HepG2 (cell line): ENCODE measurements at regions not wholly inside any gene's neighbourhood (a gene's known extent, or its start where the extent isn't known, plus 50 kb on each side); places are given as distances from the start of the nearest gene placed in this dataset.
A peak's percentile ranks its signal among the peaks of the same experiment; 100 is the strongest.

Experiments used
- ATAC-seq: fragments of 200-7000 bp; cut with Tn5 transposase; 3 replicates; pipeline ENCODE4 v1.9.1; 2020; ENCODE audit warnings: mild to moderate bottlenecking, moderate library complexity
- BruUV-seq: library from RNA; stranded (reverse); fragments of 400-500 nt; replicated peaks from 2 replicates; lab custom pipeline; 2021; lab: Mats Ljungman, UMichigan
- CTCF ChIA-PET: fragments of 300-600 bp; formaldehyde crosslinking; extraction: SDS; loops from one replicate; lab custom pipeline; 2021; ENCODE audit warnings: low total read pairs, inconsistent platforms, low intra/inter-chr PET ratio; lab: Yijun Ruan, JAX
- POLR2A ChIA-PET: fragments of 350-600 bp; sonication (Branson Sonifier 250); formaldehyde crosslinking; loops from one replicate; lab custom pipeline; 2020; ENCODE audit warnings: antibody characterized with exemption, inconsistent platforms; lab: Yijun Ruan, JAX
- DNase-seq: peaks from one replicate; pipeline ENCODE4 v3.0.0-alpha.2; 2015; ENCODE audit warnings: low spot score
- FAIRE-seq: peaks from 3 replicates; lab custom pipeline; 2011; peaks lifted over from hg19 to GRCh38; lab: Jason Lieb, UNC
- H2AFZ ChIP-seq: one replicate; pipeline ENCODE4 v1.6.1; 2011; ENCODE audit warnings: low read length, inconsistent platforms
- H3K27ac ChIP-seq: fragments of 300-600 bp; 3 replicates; pipeline ENCODE4 v1.8.0; 2011; ENCODE audit warnings: mixed run types, mild to moderate bottlenecking, mixed read lengths, low read length, inconsistent platforms; ENCODE audit not compliant: insufficient read depth; ENCODE audit errors: extremely low read length
- H3K27me3 ChIP-seq, 2 experiments: fragments of 200-600 bp in 1 of 2; 2 replicates in 1 of 2; 3 replicates in 1 of 2; pipeline versions ENCODE4 v1.6.0 to v1.8.0; 2011; ENCODE audit warnings: low read length in 2 of 2, mild to moderate bottlenecking in 2 of 2, moderate library complexity in 2 of 2, inconsistent platforms in 1 of 2; ENCODE audit not compliant: insufficient read depth in 2 of 2, control insufficient read depth in 1 of 2
- H3K36me3 ChIP-seq, 2 experiments: fragments of 200-600 bp in 1 of 2; replicated peaks in 1 of 2; 2 replicates in 1 of 2; 3 replicates in 1 of 2; pipeline versions ENCODE4 v1.5.1 to v1.8.0; 2011; ENCODE audit warnings: low read length in 2 of 2, inconsistent platforms in 1 of 2; ENCODE audit not compliant: insufficient read depth in 2 of 2, control insufficient read depth in 1 of 2
- H3K4me1 ChIP-seq: 2 replicates; pipeline ENCODE4 v1.5.1; 2012; ENCODE audit warnings: low read length, inconsistent platforms; ENCODE audit not compliant: insufficient read depth
- H3K4me2 ChIP-seq: 2 replicates; pipeline ENCODE4 v1.6.0; 2011; ENCODE audit warnings: low read depth, low read length, inconsistent platforms
- H3K4me3 ChIP-seq, 3 experiments: fragments of 200-600 bp in 1 of 3; sonication (generic), shearing (Covaris generic) in 1 of 3; replicated peaks in 1 of 3; 2 replicates each; pipeline ENCODE4 v1.5.1; 2011 to 2016; ENCODE audit warnings: low read length in 3 of 3, inconsistent platforms in 2 of 3, low read depth in 2 of 3, mild to moderate bottlenecking in 2 of 3, control low read depth in 1 of 3, mixed read lengths in 1 of 3; ENCODE audit not compliant: insufficient read depth in 1 of 3
- H3K79me2 ChIP-seq: one replicate; pipeline ENCODE4 v1.6.1; 2011; ENCODE audit warnings: low read length, inconsistent platforms; ENCODE audit not compliant: insufficient read depth
- H3K9ac ChIP-seq: 2 replicates; pipeline ENCODE4 v1.6.0; 2011; ENCODE audit warnings: mild to moderate bottlenecking, low read depth, low read length, inconsistent platforms; ENCODE audit not compliant: insufficient read depth
- H3K9me3 ChIP-seq: 2 replicates; pipeline ENCODE4 v1.5.1; 2012; ENCODE audit warnings: mild to moderate bottlenecking, low read length
- H4K20me1 ChIP-seq: 2 replicates; pipeline ENCODE4 v1.6.0; 2011; ENCODE audit warnings: inconsistent platforms, mild to moderate bottlenecking, low read length, moderate library complexity; ENCODE audit not compliant: insufficient read depth
- MAFK ChIP-seq, 2 experiments: IDR thresholded peaks in 1 of 2; conservative IDR thresholded peaks in 1 of 2; 2 replicates each; pipeline ENCODE4 v1.6.1; 2011; ENCODE audit warnings: improper control_type of control experiment in 2 of 2, low read length in 2 of 2
- NFE2 ChIP-seq: sonication (generic); formaldehyde crosslinking; IDR thresholded peaks from 2 replicates; pipeline ENCODE4 v1.4.0; 2020; ENCODE audit warnings: missing genetic modification reagents
- SIN3A ChIP-seq: IDR thresholded peaks from 2 replicates; pipeline ENCODE4 v1.6.1; 2011; ENCODE audit warnings: low read depth, mild to moderate bottlenecking, control low read depth, low read length, borderline replicate concordance
- WGBS: methylation state at CpG from one replicate; pipeline ENCODE4 v1.1.6; 2017; ENCODE audit warnings: low lambda C conversion rate; 5-methylcytosine and 5-hydroxymethylcytosine counted together
- in situ Hi-C: cut with HindIII; loops from 2 replicates; pipeline ENCODE4 v1.10.0; 2017; ENCODE audit warnings: low pct_unique_long_range_greater_than_20kb; ENCODE audit not compliant: extremely low pct_ligation_motif_present
- intact Hi-C: fragments of 100-400 bp; cut with micrococcal nuclease; formaldehyde crosslinking; loops from one replicate; pipeline ENCODE4 v1.10.0; 2022; ENCODE audit not compliant: unreplicated experiment
- TF ChIP-seq, protein P1 (sequence below): sonication (generic); formaldehyde crosslinking; IDR thresholded peaks from 2 replicates; pipeline ENCODE4 v1.5.0; 2020; ENCODE audit warnings: mild to moderate bottlenecking, missing genetic modification reagents
- TF ChIP-seq, protein P2 (sequence below): sonication (generic); formaldehyde crosslinking; IDR thresholded peaks from 2 replicates; pipeline ENCODE4; 2020; ENCODE audit warnings: missing genetic modification reagents, mild to moderate bottlenecking, borderline replicate concordance

DNA sequence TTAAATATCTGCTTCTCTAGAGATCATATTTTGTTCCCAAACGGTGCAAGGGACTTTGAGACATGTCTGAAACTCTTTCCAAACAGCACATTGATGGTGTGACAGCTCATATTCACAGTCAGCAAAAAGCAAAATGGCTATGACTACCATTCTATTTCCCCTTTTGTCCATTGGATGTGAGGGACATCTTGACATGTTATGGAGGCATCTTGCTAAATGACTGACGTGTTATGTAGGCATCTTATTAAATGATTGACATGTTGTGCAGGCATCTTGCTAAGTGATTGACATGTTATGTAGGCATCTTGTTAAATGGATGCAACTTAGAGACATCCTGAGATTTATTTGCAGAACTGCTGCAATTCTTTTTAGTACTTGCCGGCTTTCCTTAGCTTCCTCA is 255.8 kb downstream of the DLL1 start:
- POLR2A ChIA-PET = no interaction called here
- in situ Hi-C loops = no loop called here

More for the DNA sequence above, 255.8 kb downstream of the DLL1 start:
- no TSS peak for BruUV-seq
- no peak overlapping the region for H3K4me3 ChIP-seq
- H3K9me3 ChIP-seq = peaks cover 6% of the 10 kb centered on the region; the same call in 1 of the 2 replicates
- CTCF ChIA-PET = no interaction called here
- no peak overlapping the region for H3K4me2 ChIP-seq
- H4K20me1 ChIP-seq = no peaks in the 10 kb centered on the region
- intact Hi-C loops = no loop called here
- no peak overlapping the region for H3K27ac ChIP-seq
- H3K36me3 ChIP-seq = no peaks in the 10 kb centered on the region
- 4% methylated on average over 3 of the region's 3 CpGs for WGBS
- H3K27me3 ChIP-seq = peaks cover 7 to 58% of the 10 kb centered on the region in 2 experiments
- no peak overlapping the region for H2AFZ ChIP-seq
- no peak for FAIRE-seq
- no peak overlapping the region for H3K9ac ChIP-seq
- no peaks in the 10 kb centered on the region for H3K79me2 ChIP-seq
- TF ChIP-seq, protein P1, sequence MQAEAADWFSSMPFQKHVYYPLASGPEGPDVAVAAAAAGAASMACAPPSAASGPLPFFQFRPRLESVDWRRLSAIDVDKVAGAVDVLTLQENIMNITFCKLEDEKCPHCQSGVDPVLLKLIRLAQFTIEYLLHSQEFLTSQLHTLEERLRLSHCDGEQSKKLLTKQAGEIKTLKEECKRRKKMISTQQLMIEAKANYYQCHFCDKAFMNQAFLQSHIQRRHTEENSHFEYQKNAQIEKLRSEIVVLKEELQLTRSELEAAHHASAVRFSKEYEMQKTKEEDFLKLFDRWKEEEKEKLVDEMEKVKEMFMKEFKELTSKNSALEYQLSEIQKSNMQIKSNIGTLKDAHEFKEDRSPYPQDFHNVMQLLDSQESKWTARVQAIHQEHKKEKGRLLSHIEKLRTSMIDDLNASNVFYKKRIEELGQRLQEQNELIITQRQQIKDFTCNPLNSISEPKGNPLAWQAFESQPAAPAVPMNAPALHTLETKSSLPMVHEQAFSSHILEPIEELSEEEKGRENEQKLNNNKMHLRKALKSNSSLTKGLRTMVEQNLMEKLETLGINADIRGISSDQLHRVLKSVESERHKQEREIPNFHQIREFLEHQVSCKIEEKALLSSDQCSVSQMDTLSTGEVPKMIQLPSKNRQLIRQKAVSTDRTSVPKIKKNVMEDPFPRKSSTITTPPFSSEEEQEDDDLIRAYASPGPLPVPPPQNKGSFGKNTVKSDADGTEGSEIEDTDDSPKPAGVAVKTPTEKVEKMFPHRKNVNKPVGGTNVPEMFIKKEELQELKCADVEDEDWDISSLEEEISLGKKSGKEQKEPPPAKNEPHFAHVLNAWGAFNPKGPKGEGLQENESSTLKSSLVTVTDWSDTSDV (CRISPR knock-in tag) = no peak
- TF ChIP-seq, protein P2, sequence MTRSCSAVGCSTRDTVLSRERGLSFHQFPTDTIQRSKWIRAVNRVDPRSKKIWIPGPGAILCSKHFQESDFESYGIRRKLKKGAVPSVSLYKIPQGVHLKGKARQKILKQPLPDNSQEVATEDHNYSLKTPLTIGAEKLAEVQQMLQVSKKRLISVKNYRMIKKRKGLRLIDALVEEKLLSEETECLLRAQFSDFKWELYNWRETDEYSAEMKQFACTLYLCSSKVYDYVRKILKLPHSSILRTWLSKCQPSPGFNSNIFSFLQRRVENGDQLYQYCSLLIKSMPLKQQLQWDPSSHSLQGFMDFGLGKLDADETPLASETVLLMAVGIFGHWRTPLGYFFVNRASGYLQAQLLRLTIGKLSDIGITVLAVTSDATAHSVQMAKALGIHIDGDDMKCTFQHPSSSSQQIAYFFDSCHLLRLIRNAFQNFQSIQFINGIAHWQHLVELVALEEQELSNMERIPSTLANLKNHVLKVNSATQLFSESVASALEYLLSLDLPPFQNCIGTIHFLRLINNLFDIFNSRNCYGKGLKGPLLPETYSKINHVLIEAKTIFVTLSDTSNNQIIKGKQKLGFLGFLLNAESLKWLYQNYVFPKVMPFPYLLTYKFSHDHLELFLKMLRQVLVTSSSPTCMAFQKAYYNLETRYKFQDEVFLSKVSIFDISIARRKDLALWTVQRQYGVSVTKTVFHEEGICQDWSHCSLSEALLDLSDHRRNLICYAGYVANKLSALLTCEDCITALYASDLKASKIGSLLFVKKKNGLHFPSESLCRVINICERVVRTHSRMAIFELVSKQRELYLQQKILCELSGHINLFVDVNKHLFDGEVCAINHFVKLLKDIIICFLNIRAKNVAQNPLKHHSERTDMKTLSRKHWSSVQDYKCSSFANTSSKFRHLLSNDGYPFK (CRISPR knock-in tag) = no peak
- TF ChIP-seq SIN3A = no peak
- no peak for TF ChIP-seq NFE2 (CRISPR knock-in tag)
- TF ChIP-seq MAFK (conservative IDR thresholded peaks at IDR 0.05 in 1 of 2, IDR thresholded peaks at IDR 0.05 in 1 of 2; ENCODE audit: low read length in 2 of 2) = peak; percentile 26 to 35; a peak in 1 of 4 replicates
- H3K4me1 ChIP-seq = peaks cover 11% of the 10 kb centered on the region
- DNase-seq = no peak
- no peak for ATAC-seq
